IPS-18a (cell line): ENCODE measurements at regions not wholly inside any gene's neighbourhood (a gene's known extent, or its start where the extent isn't known, plus 50 kb on each side); places are given as distances from the start of the nearest gene placed in this dataset.

ENCODE experiments used
- H3K27ac ChIP-seq: one replicate; pipeline ENCODE4 v1.5.1; 2013; ENCODE audit warnings: low read length
- H3K27me3 ChIP-seq: one replicate; pipeline ENCODE4 v1.6.1; 2013; ENCODE audit warnings: mild to moderate bottlenecking, low read length; ENCODE audit not compliant: control insufficient read depth, insufficient read depth
- H3K36me3 ChIP-seq: one replicate; pipeline ENCODE4 v1.6.1; 2013; ENCODE audit warnings: low read depth, low read length; ENCODE audit not compliant: control insufficient read depth
- H3K4me1 ChIP-seq: one replicate; pipeline ENCODE4 v1.6.1; 2013; ENCODE audit warnings: low read depth, low read length; ENCODE audit not compliant: control insufficient read depth
- H3K4me3 ChIP-seq: one replicate; pipeline ENCODE4 v1.5.1; 2013; ENCODE audit warnings: low read length
- H3K9ac ChIP-seq: one replicate; pipeline ENCODE4 v1.6.1; 2013; ENCODE audit warnings: mild to moderate bottlenecking, low read length, moderate library complexity
- H3K9me3 ChIP-seq: one replicate; pipeline ENCODE4 v1.6.1; 2013; ENCODE audit warnings: low read depth, low read length; ENCODE audit not compliant: control insufficient read depth

DNA sequence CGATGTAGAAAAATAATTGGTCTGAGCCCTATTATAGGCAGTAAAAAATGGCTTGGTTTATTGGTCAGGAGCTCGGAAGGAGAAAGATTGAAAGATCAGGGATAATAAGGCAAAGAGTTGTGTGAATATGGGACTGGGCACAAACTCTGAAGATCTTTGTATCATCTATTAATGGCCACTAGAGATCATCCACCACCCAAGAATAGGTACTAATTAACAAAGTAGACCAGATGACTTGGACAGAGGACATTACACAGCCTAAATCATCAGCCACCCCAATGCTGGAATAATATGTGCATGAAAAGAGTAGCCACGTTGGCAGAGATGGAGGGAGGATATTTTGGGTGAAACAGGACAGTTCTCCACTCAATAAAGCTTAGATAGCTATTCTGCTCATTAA is 364.1 kb downstream of the EFNA5 start:
- no peak overlapping the region for H3K4me3 ChIP-seq
- no peak overlapping the region for H3K27ac ChIP-seq
- no peak overlapping the region for H3K9ac ChIP-seq
- H3K36me3 ChIP-seq, result no peaks in the 10 kb centered on the region
- H3K9me3 ChIP-seq, result no peaks in the 10 kb centered on the region
- no peaks in the 10 kb centered on the region for H3K27me3 ChIP-seq
- no peaks in the 10 kb centered on the region for H3K4me1 ChIP-seq

DNA sequence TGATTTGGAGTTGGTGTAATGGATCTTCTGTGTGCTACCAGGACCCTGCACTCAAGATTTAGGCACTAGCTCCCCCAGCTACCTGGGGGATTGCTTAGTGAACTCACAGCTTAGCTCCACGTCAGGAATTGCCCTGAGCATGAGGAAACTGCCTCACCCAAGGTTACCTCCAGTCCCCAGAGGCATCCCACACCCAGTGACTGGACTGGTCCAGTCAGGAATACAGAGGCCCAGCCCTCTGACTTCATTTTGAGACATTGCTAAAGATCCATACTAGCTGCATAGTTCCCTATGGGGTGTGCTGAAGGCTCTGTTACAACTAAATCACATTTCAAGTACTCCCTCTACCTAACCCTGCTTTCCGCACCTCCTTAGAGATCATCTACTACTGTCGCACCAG is 364.7 kb downstream of the EFNA5 start:
- H3K9ac ChIP-seq, result no peak overlapping the region
- no peak overlapping the region for H3K27ac ChIP-seq
- H3K4me1 ChIP-seq, result peaks cover 4% of the 10 kb centered on the region
- H3K27me3 ChIP-seq, result no peaks in the 10 kb centered on the region
- no peaks in the 10 kb centered on the region for H3K36me3 ChIP-seq
- H3K9me3 ChIP-seq, result no peaks in the 10 kb centered on the region
- no peak overlapping the region for H3K4me3 ChIP-seq

DNA sequence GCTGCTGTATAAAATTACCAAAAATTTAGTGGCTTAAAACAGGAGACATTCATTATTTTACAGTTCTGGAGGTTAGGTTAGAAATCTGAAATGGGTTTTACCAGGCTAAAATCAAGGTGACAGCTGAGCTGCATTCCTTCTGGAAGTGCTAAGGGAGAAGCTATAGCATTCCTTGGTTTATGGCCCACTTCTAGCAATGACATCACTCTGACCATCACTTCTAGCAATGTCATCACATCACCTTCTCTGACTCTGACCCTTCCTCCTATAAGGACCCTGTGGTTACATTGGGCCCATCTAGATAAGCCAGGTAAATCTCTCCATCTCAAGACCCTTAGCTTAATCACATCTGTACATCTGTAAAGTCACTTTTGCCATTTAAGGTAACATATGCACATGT is 366.1 kb downstream of the EFNA5 start:
- no peak overlapping the region for H3K4me3 ChIP-seq
- no peaks in the 10 kb centered on the region for H3K27me3 ChIP-seq
- H3K9me3 ChIP-seq, result no peaks in the 10 kb centered on the region
- H3K4me1 ChIP-seq, result peaks cover 7% of the 10 kb centered on the region
- H3K9ac ChIP-seq, result no peak overlapping the region
- no peaks in the 10 kb centered on the region for H3K36me3 ChIP-seq
- H3K27ac ChIP-seq, result no peak overlapping the region

GRCh38 chr5:107303171-107303968 is 367.4 kb downstream of the EFNA5 start:
- peaks cover 7% of the 10 kb centered on the region for H3K4me1 ChIP-seq
- H3K27me3 ChIP-seq, result no peaks in the 10 kb centered on the region
- no peak overlapping the region for H3K9ac ChIP-seq
- no peak overlapping the region for H3K27ac ChIP-seq
- H3K9me3 ChIP-seq, result no peaks in the 10 kb centered on the region
- H3K36me3 ChIP-seq, result no peaks in the 10 kb centered on the region
- H3K4me3 ChIP-seq, result no peak overlapping the region

GRCh38 chr5:107302441-107302840 is 368.3 kb downstream of the EFNA5 start:
- H3K9me3 ChIP-seq, result no peaks in the 10 kb centered on the region

GRCh38 chr5:107301999-107302398 is 368.7 kb downstream of the EFNA5 start:
- Histone ChIP-seq H3K36me3 (no peaks in the 10 kb centered on the region), H3K27me3 (no peaks in the 10 kb centered on the region), H3K4me1 (peaks cover 7% of the 10 kb centered on the region), H3K9me3 (no peaks in the 10 kb centered on the region), H3K27ac (no peak overlapping the region), H3K4me3 (no peak overlapping the region), H3K9ac (no peak overlapping the region)

More at GRCh38 chr5:107302441-107302840, 368.3 kb downstream of the EFNA5 start:
- Histone ChIP-seq H3K4me1 (peaks cover 7% of the 10 kb centered on the region), H3K9ac (no peak overlapping the region), H3K27ac (no peak overlapping the region), H3K27me3 (no peaks in the 10 kb centered on the region), H3K4me3 (no peak overlapping the region), H3K36me3 (no peaks in the 10 kb centered on the region)

DNA sequence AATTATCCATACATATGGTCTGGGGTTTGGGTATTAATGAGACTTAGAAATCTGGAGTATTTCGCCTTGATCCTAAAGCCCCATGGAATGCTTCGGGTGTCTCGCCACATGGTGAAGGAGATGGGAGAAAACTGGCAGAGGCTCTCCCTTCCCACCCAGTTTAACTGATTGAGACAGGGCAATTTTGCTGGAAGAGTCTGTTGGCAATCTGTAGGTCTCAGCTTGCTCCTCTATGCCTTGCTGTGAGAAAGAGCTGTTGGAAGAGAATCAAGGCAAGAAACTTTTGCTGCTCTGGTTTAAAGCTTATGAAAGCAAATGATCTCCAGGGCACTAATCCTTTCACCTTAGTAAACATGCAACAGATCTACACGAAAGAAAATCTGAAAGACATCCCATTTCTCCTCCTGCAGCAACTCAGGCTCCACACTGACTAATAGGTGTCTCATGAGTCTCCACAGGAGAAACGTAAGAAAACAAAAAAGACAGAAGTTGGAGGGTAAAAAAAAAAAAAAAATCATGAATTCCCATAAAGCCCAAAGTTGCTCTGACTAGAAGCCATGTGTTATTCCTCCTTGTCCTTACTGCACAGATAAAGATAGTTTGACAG is 369.9 kb downstream of the EFNA5 start:
- Histone ChIP-seq H3K4me3 (no peak overlapping the region), H3K27ac (no peak overlapping the region), H3K36me3 (no peaks in the 10 kb centered on the region), H3K27me3 (no peaks in the 10 kb centered on the region), H3K9me3 (no peaks in the 10 kb centered on the region), H3K4me1 (peaks cover 12% of the 10 kb centered on the region), H3K9ac (no peak overlapping the region)

DNA sequence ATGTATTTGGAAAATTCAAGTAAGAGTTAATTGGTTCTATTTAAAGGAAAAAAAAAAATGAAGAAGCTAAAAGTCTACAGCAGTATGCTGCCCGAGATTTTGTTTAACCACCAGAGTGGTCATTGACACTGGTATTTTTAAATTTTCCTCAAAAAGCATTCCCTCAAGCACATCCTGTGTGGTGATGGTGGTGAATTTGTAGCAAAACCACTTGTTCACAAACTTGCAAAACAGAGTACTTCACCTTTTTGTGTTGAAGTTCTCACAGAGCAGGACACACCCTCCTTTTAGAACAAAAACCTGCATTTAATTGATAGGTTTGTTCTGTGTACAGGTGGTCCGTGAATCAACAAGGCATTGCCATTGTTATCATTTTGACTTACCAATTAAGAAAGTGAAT is 374.2 kb downstream of the EFNA5 start:
- Histone ChIP-seq H3K9me3 (no peaks in the 10 kb centered on the region), H3K9ac (no peak overlapping the region), H3K4me3 (no peak overlapping the region), H3K27me3 (no peaks in the 10 kb centered on the region), H3K27ac (no peak overlapping the region), H3K4me1 (peaks cover 14% of the 10 kb centered on the region), H3K36me3 (no peaks in the 10 kb centered on the region)

- Histone ChIP-seq H3K9me3 (no peaks in the 10 kb centered on the region), H3K36me3 (no peaks in the 10 kb centered on the region), H3K4me1 (peaks cover 9% of the 10 kb centered on the region), H3K27ac (no peak overlapping the region), H3K4me3 (no peak overlapping the region), H3K9ac (no peak overlapping the region), H3K27me3 (no peaks in the 10 kb centered on the region)
Measured at GRCh38 chr5:107295914-107296313, 374.8 kb downstream of the EFNA5 start.

DNA sequence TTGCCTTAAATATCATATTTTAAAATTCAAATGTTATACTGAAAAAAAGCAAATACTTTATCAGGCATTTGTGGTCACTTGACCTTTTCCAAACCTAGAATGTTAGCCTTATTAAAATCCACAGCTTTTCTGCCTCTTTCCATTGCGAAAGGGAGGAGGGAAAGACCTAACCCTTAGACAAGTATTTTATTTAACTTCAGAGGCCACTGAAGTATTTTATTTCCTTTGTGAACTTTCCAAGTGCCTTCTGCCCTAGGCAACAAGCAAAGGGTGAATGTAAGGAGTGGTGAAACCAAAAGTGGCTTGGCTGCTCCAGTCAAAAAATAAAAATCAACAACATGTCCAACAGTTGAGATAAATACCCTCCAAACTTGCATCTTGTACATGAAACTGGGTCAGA is 376.1 kb downstream of the EFNA5 start:
- Histone ChIP-seq H3K36me3 (no peaks in the 10 kb centered on the region), H3K9me3 (no peaks in the 10 kb centered on the region), H3K4me3 (no peak overlapping the region), H3K9ac (no peak overlapping the region), H3K27me3 (no peaks in the 10 kb centered on the region), H3K27ac (no peak overlapping the region), H3K4me1 (peaks cover 7% of the 10 kb centered on the region)

- Histone ChIP-seq H3K27me3 (no peaks in the 10 kb centered on the region), H3K36me3 (no peaks in the 10 kb centered on the region), H3K9ac (no peak overlapping the region), H3K4me3 (no peak overlapping the region), H3K9me3 (no peaks in the 10 kb centered on the region), H3K27ac (no peak overlapping the region), H3K4me1 (peaks cover 7% of the 10 kb centered on the region)
Measured at GRCh38 chr5:107294211-107294550, 376.6 kb downstream of the EFNA5 start.
